KMS-11 (cell line): ENCODE measurements at regions not wholly inside any gene's neighbourhood (a gene's known extent, or its start where the extent isn't known, plus 50 kb on each side); places are given as distances from the start of the nearest gene placed in this dataset.

Experiments
- H2AFZ ChIP-seq: fragments of 200-600 bp; sonication (generic); 2 replicates; pipeline ENCODE4 v1.6.1; 2016; ENCODE audit warnings: antibody characterized with exemption, mixed run types, low read depth
- H3K27ac ChIP-seq: fragments of 200-600 bp; sonication (generic); 2 replicates; pipeline ENCODE4 v1.6.1; 2016; ENCODE audit warnings: mild to moderate bottlenecking, mixed run types
- H3K27me3 ChIP-seq: fragments of 200-600 bp; sonication (generic); 2 replicates; pipeline ENCODE4 v1.6.1; 2017; ENCODE audit warnings: mild to moderate bottlenecking, low read depth, mixed run types, moderate library complexity; ENCODE audit not compliant: insufficient read depth
- H3K36me3 ChIP-seq: fragments of 200-600 bp; sonication (generic); 2 replicates; pipeline ENCODE4 v1.6.1; 2017; ENCODE audit warnings: mild to moderate bottlenecking, mixed run types; ENCODE audit not compliant: insufficient read depth
- H3K4me1 ChIP-seq: fragments of 200-600 bp; sonication (generic); 2 replicates; pipeline ENCODE4 v1.6.1; 2016; ENCODE audit warnings: mild to moderate bottlenecking, low read depth, mixed run types; ENCODE audit not compliant: poor library complexity, severe bottlenecking
- H3K4me2 ChIP-seq: fragments of 200-600 bp; sonication (generic); 2 replicates; pipeline ENCODE4 v1.7.0; 2016; ENCODE audit warnings: mild to moderate bottlenecking, mixed run types
- H3K4me3 ChIP-seq: fragments of 200-600 bp; sonication (generic); IDR thresholded peaks from 2 replicates; pipeline ENCODE4 v1.6.1; 2017; ENCODE audit warnings: low read depth, low read length, mixed read lengths; ENCODE audit not compliant: insufficient read depth
- H3K79me2 ChIP-seq: fragments of 200-600 bp; sonication (generic); 2 replicates; pipeline ENCODE4 v1.6.1; 2016; ENCODE audit warnings: low read depth, mixed run types; ENCODE audit not compliant: insufficient read depth
- H3K9ac ChIP-seq: fragments of 200-600 bp; sonication (generic); 2 replicates; pipeline ENCODE4 v1.6.1; 2016; ENCODE audit warnings: mild to moderate bottlenecking, mixed run types
- H4K20me1 ChIP-seq: fragments of 200-600 bp; sonication (generic); 2 replicates; pipeline ENCODE4 v1.6.1; 2016; ENCODE audit warnings: mild to moderate bottlenecking, mixed run types; ENCODE audit not compliant: insufficient read depth
- TF ChIP-seq, protein P1 (sequence below): fragments of 200-600 bp; sonication (generic); conservative IDR thresholded peaks from 2 replicates; pipeline ENCODE4 v1.6.1; 2017; ENCODE audit warnings: low read depth, mild to moderate bottlenecking, antibody characterized with exemption, low read length, moderate library complexity, mixed read lengths

DNA sequence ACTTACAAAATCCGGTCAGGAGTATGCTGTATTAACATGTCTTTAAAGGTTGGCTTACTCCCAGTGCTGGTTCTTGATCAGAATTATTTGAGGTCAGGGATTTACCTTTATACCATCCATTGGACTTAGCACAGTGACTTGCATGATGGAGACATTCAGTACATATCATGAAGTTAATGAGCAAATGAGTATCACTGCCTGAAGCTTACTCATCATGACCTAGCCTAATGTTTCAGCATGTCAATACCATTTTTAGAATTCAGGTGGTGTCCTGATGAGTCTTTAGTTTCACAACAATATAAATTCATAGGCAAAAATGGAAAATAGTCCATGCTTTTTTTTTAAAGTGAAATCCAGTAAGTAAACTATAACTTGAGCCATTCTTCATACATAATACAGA lies 226.0 kb upstream of the C9orf72 start:
- no peaks in the 10 kb centered on the region for H3K36me3 ChIP-seq
- no peak overlapping the region for H3K4me2 ChIP-seq
- H3K4me1 ChIP-seq, result no peaks in the 10 kb centered on the region
- no peak overlapping the region for H2AFZ ChIP-seq
- no peak overlapping the region for H3K4me3 ChIP-seq
- TF ChIP-seq, protein P1, sequence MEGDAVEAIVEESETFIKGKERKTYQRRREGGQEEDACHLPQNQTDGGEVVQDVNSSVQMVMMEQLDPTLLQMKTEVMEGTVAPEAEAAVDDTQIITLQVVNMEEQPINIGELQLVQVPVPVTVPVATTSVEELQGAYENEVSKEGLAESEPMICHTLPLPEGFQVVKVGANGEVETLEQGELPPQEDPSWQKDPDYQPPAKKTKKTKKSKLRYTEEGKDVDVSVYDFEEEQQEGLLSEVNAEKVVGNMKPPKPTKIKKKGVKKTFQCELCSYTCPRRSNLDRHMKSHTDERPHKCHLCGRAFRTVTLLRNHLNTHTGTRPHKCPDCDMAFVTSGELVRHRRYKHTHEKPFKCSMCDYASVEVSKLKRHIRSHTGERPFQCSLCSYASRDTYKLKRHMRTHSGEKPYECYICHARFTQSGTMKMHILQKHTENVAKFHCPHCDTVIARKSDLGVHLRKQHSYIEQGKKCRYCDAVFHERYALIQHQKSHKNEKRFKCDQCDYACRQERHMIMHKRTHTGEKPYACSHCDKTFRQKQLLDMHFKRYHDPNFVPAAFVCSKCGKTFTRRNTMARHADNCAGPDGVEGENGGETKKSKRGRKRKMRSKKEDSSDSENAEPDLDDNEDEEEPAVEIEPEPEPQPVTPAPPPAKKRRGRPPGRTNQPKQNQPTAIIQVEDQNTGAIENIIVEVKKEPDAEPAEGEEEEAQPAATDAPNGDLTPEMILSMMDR, result no peak
- no peak overlapping the region for H3K9ac ChIP-seq
- H4K20me1 ChIP-seq, result no peaks in the 10 kb centered on the region
- H3K27me3 ChIP-seq, result no peaks in the 10 kb centered on the region
- H3K27ac ChIP-seq, result no peak overlapping the region
- H3K79me2 ChIP-seq, result no peaks in the 10 kb centered on the region

DNA sequence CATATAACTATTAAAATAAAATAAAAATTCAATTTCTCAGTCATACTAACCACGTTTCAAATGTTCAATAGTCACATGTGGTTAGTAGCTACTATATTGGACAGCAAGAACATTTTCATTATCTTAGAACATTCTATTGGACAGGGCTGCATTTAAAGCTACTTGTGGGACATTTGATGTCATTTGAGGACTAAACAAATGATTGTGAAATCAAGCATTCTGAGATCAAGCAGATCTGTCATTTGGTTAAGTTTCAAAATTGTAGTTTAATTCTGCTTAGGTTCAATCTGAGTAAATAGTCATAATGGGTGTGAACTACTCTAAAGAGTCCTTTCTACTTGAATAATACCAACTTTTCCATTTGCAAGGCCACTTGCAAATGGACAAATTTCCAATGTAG lies 226.9 kb upstream of the C9orf72 start:
- H2AFZ ChIP-seq, result no peak overlapping the region
- H3K4me2 ChIP-seq, result no peak overlapping the region
- no peaks in the 10 kb centered on the region for H3K27me3 ChIP-seq
- H3K9ac ChIP-seq, result no peak overlapping the region
- H3K4me1 ChIP-seq, result no peaks in the 10 kb centered on the region
- no peak overlapping the region for H3K27ac ChIP-seq
- no peaks in the 10 kb centered on the region for H3K79me2 ChIP-seq
- TF ChIP-seq, protein P1, result no peak
- H3K36me3 ChIP-seq, result no peaks in the 10 kb centered on the region
- no peaks in the 10 kb centered on the region for H4K20me1 ChIP-seq
- no peak overlapping the region for H3K4me3 ChIP-seq

DNA sequence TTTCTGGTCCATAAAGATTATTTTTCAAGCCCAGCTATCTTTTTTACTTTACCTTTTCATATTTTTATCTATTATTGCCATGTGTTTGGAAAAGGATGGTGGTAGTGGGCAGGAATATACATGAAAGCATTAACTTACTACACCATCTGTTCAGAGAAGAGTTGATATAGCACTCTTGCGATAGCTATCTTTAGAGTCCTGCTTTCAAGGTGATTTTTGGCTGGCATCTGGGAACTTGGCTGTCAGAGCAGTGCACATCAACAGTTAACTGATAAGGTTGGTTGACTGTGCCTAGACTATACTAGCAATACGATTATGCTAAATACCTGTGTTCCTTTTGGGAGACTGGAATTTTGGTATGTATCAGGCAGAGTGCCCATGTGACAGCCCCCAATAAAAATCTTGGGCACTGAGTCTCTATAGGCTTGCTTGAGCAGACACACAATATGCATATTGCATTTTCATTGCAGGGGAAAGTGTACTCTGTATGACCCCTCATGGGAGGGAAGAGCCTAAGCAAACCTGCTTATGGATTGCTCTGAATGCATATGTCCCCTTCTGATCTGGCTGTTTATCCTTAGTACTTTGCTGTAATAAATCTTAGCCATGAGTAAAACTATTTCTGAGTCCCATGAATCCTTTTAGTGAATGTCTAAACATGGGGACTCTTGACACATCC lies 227.6 kb upstream of the C9orf72 start:
- no peak overlapping the region for H3K27ac ChIP-seq
- no peak overlapping the region for H3K9ac ChIP-seq
- no peaks in the 10 kb centered on the region for H3K36me3 ChIP-seq
- no peak overlapping the region for H2AFZ ChIP-seq
- no peaks in the 10 kb centered on the region for H3K4me1 ChIP-seq
- no peaks in the 10 kb centered on the region for H3K79me2 ChIP-seq
- H3K27me3 ChIP-seq, result no peaks in the 10 kb centered on the region
- H3K4me3 ChIP-seq, result no peak overlapping the region
- TF ChIP-seq, protein P1, result no peak
- H4K20me1 ChIP-seq, result no peaks in the 10 kb centered on the region
- H3K4me2 ChIP-seq, result no peak overlapping the region

DNA sequence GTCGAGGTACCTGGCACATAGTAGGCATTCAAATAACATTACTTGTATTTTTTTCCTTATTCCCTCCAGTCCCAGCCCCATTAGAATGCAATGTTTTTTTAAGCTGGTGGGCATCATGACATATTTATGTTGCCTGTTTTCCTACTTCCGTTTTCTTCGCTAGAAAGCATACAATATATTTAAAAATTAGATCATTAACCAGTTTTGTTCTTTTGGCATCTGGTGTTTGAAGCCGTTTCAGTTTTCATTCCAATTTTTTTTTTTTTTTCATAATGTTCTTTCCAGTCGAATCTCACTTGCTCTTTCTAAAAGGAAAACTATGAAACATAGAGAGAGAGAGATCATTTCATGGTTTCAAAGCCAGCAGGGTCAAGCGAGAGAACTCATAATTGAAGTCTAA lies 228.3 kb upstream of the C9orf72 start:
- H2AFZ ChIP-seq, result no peak overlapping the region
- TF ChIP-seq, protein P1, result no peak
- no peaks in the 10 kb centered on the region for H3K36me3 ChIP-seq
- H3K4me3 ChIP-seq, result no peak overlapping the region
- no peak overlapping the region for H3K4me2 ChIP-seq
- H3K79me2 ChIP-seq, result no peaks in the 10 kb centered on the region
- no peak overlapping the region for H3K9ac ChIP-seq
- no peak overlapping the region for H3K27ac ChIP-seq
- no peaks in the 10 kb centered on the region for H4K20me1 ChIP-seq
- H3K4me1 ChIP-seq, result no peaks in the 10 kb centered on the region
- no peaks in the 10 kb centered on the region for H3K27me3 ChIP-seq
